Mesodermal cell (in vitro differentiated cells): ENCODE measurements at regions not wholly inside any gene's neighbourhood (a gene's known extent, or its start where the extent isn't known, plus 50 kb on each side); places are given as distances from the start of the nearest gene placed in this dataset.

Source experiments
- H3K27ac ChIP-seq: 2 replicates; pipeline ENCODE4 v1.7.0; 2013; ENCODE audit warnings: mild to moderate bottlenecking, low read depth, low read length, moderate library complexity; ENCODE audit not compliant: severe bottlenecking
- H3K36me3 ChIP-seq: 2 replicates; pipeline ENCODE4 v1.7.1; 2013; ENCODE audit warnings: mild to moderate bottlenecking, low read length, moderate library complexity; ENCODE audit not compliant: control insufficient read depth, insufficient read depth
- H3K4me1 ChIP-seq: one replicate; pipeline ENCODE4 v1.7.1; 2013; ENCODE audit warnings: mild to moderate bottlenecking, low read length; ENCODE audit not compliant: insufficient read depth, control insufficient read depth, poor library complexity, severe bottlenecking
- H3K4me3 ChIP-seq: 2 replicates; pipeline ENCODE4 v1.7.0; 2013; ENCODE audit warnings: low read length, control low read depth, mild to moderate bottlenecking; ENCODE audit not compliant: insufficient read depth, poor library complexity, severe bottlenecking; ENCODE audit errors: extremely low read depth
- H3K9me3 ChIP-seq: 2 replicates; pipeline ENCODE4 v1.7.1; 2013; ENCODE audit warnings: mild to moderate bottlenecking, low read length, moderate library complexity; ENCODE audit not compliant: control insufficient read depth
- WGBS, 2 experiments: methylation state at CpG; one replicate each; pipeline ENCODE4 v1.1.5; 2013; ENCODE audit warnings: missing lambda C conversion rate in 2 of 2; ENCODE audit not compliant: insufficient coverage in 2 of 2; 5-methylcytosine and 5-hydroxymethylcytosine counted together

GRCh38 chr16:61390965-61391637 lies 645.1 kb downstream of the CDH8 start:
- 100% methylated on average over 1 of the region's 4 CpGs; no CpG with 5 or more reads in 1 of the 2 experiments for WGBS, 2 experiments
- Histone ChIP-seq H3K9me3 (no peaks in the 10 kb centered on the region), H3K4me3 (no peak overlapping the region), H3K36me3 (no peaks in the 10 kb centered on the region), H3K27ac (no peak overlapping the region), H3K4me1 (no peaks in the 10 kb centered on the region)

DNA sequence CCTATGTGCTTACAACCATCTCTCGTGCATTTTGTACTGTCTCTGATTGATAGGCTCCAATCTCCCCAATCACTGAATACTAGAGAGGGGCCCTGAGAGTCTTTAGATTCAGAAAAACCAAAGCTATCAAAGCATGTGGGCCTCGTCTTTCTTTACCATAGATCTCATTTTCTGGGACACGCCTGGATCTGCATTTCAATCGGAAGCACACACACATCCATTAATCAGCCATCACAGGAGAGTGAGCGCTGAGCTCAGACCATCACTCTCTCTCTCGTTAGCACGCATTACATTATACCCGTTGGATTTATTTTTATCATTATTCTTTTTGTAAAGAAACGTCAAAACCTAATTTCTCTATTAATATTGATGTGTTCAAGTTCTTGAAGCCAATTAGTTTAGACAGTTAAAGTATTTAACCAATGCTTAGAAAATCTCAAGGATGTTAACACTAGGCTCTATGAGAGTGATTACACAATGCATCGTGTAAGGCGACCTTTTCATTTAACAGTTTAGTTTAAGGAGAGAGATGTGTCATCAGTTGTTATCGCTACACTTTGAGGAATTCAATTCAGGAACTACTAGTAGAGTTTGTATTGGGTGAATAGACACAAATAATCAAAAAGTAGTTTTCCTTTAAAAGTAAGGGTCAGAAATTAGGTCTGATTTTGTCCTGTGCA lies 650.7 kb downstream of the CDH8 start:
- H3K4me3 ChIP-seq: no peak overlapping the region
- WGBS, 2 experiments: 90 to 92% methylated on average over 5 to 6 of the region's 12 CpGs

GRCh38 chr16:61382435-61382834 lies 653.8 kb downstream of the CDH8 start:
- no peak overlapping the region for H3K27ac ChIP-seq
- no peak overlapping the region for H3K4me3 ChIP-seq
- H3K4me1 ChIP-seq: no peaks in the 10 kb centered on the region
- no peaks in the 10 kb centered on the region for H3K9me3 ChIP-seq
- H3K36me3 ChIP-seq: no peaks in the 10 kb centered on the region

More for the DNA sequence above, 650.7 kb downstream of the CDH8 start:
- Histone ChIP-seq H3K36me3 (no peaks in the 10 kb centered on the region), H3K27ac (no peak overlapping the region), H3K9me3 (no peaks in the 10 kb centered on the region), H3K4me1 (no peaks in the 10 kb centered on the region)

GRCh38 chr16:61379311-61379710 lies 656.9 kb downstream of the CDH8 start:
- Histone ChIP-seq H3K36me3 (no peaks in the 10 kb centered on the region), H3K4me1 (no peaks in the 10 kb centered on the region), H3K4me3 (no peak overlapping the region), H3K27ac (no peak overlapping the region), H3K9me3 (no peaks in the 10 kb centered on the region)
- 100% methylated on average over 2 of the region's 2 CpGs; no CpG with 5 or more reads in 1 of the 2 experiments for WGBS, 2 experiments

- no peaks in the 10 kb centered on the region for H3K4me1 ChIP-seq
- H3K27ac ChIP-seq: no peak overlapping the region
- no peak overlapping the region for H3K4me3 ChIP-seq
- H3K36me3 ChIP-seq: no peaks in the 10 kb centered on the region
- H3K9me3 ChIP-seq: no peaks in the 10 kb centered on the region
Measured at GRCh38 chr16:61374071-61374470, 662.2 kb downstream of the CDH8 start.

- H3K4me3 ChIP-seq: no peak overlapping the region
- no peaks in the 10 kb centered on the region for H3K4me1 ChIP-seq
- no peaks in the 10 kb centered on the region for H3K36me3 ChIP-seq
- H3K9me3 ChIP-seq: no peaks in the 10 kb centered on the region
- H3K27ac ChIP-seq: no peak overlapping the region
Measured at GRCh38 chr16:61371881-61372280, 664.4 kb downstream of the CDH8 start.

GRCh38 chr16:61371388-61371787 lies 664.9 kb downstream of the CDH8 start:
- 83% methylated on average over 2 of the region's 2 CpGs; no CpG with 5 or more reads in 1 of the 2 experiments for WGBS, 2 experiments
- Histone ChIP-seq H3K36me3 (no peaks in the 10 kb centered on the region), H3K27ac (no peak overlapping the region), H3K4me3 (no peak overlapping the region), H3K9me3 (no peaks in the 10 kb centered on the region), H3K4me1 (no peaks in the 10 kb centered on the region)

DNA sequence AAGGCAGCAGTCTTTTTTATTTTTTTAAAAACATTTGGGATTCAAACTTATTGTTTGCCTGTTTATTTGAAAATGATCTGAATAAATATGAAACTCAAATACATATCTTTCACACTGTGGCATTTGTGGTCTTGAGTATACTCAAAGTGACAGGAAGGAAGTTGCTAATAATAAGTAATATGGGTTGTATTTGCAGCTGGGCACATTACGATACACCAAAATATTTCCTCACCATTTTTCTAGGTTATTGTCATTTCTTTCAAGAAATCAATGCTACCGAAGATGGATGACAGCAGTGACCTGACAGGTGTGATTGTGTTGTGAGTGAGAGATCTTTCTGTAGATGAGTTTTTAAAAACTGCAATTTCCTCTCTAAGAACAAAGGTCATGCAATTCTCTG lies 665.7 kb downstream of the CDH8 start:
- no CpG with 5 or more reads among the region's 2 CpGs for WGBS, 2 experiments
- Histone ChIP-seq H3K27ac (no peak overlapping the region), H3K4me3 (no peak overlapping the region), H3K36me3 (no peaks in the 10 kb centered on the region), H3K9me3 (no peaks in the 10 kb centered on the region), H3K4me1 (no peaks in the 10 kb centered on the region)

DNA sequence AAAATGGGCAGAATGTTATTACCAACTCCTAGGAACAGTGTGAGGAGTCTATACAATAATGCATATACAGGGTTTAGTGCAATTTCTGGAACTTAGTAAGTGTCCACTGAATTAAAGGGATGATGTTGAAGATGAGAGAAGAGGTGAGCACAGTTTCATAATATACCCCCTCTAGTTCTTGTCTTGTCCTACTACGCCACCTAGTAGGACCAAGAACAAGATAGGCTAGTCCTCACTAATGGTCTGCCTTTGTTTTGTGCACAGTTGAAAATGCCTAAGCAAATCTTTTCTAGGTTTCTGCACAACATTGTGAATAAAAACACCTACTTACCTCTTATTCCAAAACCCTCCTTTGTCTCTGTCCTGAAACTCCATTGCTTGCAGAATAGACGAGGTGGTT lies 670.2 kb downstream of the CDH8 start:
- H3K36me3 ChIP-seq: no peaks in the 10 kb centered on the region
- H3K4me3 ChIP-seq: no peak overlapping the region
- no peaks in the 10 kb centered on the region for H3K4me1 ChIP-seq
- H3K9me3 ChIP-seq: no peaks in the 10 kb centered on the region
- 83% methylated on average over 1 of the region's 2 CpGs; no CpG with 5 or more reads in 1 of the 2 experiments for WGBS, 2 experiments
- no peak overlapping the region for H3K27ac ChIP-seq

GRCh38 chr16:61364990-61365389 lies 671.2 kb downstream of the CDH8 start:
- Histone ChIP-seq H3K27ac (no peak overlapping the region), H3K4me1 (no peaks in the 10 kb centered on the region), H3K9me3 (no peaks in the 10 kb centered on the region), H3K36me3 (no peaks in the 10 kb centered on the region), H3K4me3 (no peak overlapping the region)
- WGBS, 2 experiments: 60 to 75% methylated on average over 1 to 2 of the region's 3 CpGs

- H3K27ac ChIP-seq: no peak overlapping the region
- no peaks in the 10 kb centered on the region for H3K36me3 ChIP-seq
- no peaks in the 10 kb centered on the region for H3K4me1 ChIP-seq
- no peaks in the 10 kb centered on the region for H3K9me3 ChIP-seq
- H3K4me3 ChIP-seq: no peak overlapping the region
- 83% methylated on average over 1 of the region's 4 CpGs; no CpG with 5 or more reads in 1 of the 2 experiments for WGBS, 2 experiments
Measured at GRCh38 chr16:61362585-61362984, 673.7 kb downstream of the CDH8 start.
